ENCODE measurements at regions not wholly inside any gene's neighbourhood (a gene's known extent, or its start where the extent isn't known, plus 50 kb on each side); places are given as distances from the start of the nearest gene placed in this dataset.

DNA sequence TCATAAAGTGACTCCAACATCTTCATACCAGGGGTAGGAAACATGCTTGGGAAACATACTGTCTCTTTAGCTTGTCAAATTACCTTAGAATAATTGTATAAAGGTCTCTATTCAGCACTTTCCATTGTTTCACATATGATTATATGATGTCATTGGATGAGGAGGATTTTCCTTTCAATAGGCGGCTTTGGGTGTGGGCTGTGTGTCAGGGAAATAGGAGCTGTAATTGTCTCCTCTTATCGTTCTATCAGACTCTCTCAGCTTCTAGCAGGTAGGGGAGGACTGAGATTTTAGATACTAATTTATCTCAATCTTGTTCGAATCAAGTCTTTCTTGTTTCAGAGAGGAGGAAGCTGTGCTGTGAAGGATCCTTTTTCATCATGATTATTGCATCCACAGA lies 179.4 kb upstream of the OLIG3 start:
- no peak for TF ChIP-seq POLR2A (IDR thresholded peaks at IDR 0.05; ENCODE audit: low read length)
- TF ChIP-seq GATA1 (IDR thresholded peaks at IDR 0.05; ENCODE audit: low read depth, low read length), result no peak
